CD4-positive, alpha-beta T cell treated with Interleukin-1 beta for 1 hour (primary cell): ENCODE measurements at regions not wholly inside any gene's neighbourhood (a gene's known extent, or its start where the extent isn't known, plus 50 kb on each side); places are given as distances from the start of the nearest gene placed in this dataset.

Experiments
- DNase-seq, 2 donors: peaks; one replicate each; pipeline ENCODE4 v3.0.0-alpha.2; 2020 to 2022

DNA sequence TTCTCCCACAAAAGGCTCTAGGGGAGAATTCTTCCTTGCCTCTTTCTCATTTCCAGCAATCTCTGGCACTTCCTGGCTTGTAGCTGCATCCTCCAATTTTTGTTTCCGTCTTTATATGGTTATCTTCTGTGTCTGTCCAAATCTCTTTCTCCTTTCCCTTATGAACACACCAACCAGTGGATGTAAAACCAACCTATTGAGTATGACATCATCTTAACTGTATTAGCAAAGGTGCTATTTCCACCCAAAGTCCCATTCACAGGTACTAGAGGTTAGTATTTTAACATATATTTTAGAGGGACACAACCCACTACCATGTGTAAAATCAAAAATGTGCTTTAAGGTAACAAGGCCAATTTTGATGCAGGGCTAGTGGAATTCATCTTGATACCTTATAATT lies 129.0 kb downstream of the RAP2A start:
- DNase-seq: no peak

GRCh38 chr13:97564956-97565355 lies 131.0 kb downstream of the RAP2A start:
- DNase-seq: no peak

DNA sequence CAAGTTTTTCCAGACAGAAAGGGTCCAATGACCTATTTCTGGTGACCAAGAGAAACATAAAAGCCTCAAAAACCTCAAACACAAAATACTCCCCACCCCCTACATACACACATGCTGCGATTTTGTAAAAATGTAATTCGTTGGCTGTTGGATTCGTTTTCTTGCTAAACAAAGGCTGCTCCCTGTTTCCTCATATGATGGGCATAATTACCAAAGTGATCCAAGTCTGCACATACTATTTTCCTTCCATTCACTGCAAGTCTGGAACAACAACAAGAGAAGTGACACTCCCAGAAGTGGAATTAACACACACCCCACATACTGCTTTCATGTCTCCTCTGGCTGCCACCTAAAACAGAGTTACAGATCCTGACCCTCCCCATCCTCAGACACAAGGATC lies 131.9 kb downstream of the RAP2A start:
- no peak for DNase-seq

GRCh38 chr13:97566907-97567306 lies 132.9 kb downstream of the RAP2A start:
- no peak for DNase-seq

DNA sequence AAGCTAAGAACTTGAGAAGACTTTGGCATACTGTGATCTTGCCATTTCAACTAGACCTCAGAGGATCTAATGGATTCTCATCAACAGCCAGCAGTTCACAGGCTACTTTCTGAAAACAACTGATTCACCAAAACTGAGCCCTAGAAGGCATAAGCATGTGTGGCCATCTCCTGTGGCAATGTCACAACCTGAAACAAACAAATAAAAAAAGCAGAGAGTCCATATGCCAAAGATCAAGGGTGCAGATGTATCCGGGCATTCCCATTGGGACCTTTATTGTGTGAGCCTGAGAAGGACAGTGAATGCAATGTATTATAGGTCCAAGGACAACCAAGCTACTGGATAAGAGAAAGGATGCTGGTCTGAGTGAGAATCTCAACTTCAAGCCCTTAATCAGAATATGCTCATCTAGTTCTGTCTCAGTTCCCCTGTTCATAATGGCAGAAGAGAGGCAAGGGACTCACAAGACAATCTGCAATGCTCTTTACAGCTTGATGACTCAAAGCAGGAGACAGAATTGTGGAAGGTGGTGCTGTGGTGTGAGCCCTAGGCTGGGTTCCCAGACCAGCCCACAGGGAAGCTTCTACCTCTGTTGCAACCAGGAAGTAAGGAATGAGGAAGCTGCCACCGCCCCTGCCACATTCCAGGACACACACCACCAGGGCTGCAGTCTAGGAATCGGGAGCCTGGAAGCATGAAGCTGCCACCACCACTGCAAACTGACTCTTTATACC lies 133.7 kb downstream of the RAP2A start:
- DNase-seq: no peak

DNA sequence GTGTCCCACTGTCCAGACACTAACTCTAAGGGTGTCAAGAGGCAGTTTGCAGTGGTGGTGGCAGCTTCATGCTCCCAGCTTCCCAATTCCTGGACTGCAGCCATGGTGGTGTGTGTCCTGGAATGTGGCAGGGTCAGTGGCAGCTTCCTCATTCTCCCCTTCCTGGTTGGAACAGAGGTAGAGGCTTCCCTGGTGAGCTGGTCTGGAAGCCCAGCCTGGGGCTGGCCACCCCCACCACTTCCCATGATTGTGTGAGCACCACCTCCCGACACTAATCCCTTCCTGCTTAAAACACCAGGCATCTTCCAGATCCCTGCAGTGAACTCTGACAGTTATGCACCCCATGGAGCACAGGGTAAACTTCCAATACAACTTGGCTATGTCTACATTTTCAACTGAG lies 134.9 kb downstream of the RAP2A start:
- no peak for DNase-seq

- no peak for DNase-seq
Observed at GRCh38 chr13:97569841-97570240, 135.9 kb downstream of the RAP2A start.

GRCh38 chr13:97570442-97570841 lies 136.5 kb downstream of the RAP2A start:
- no peak for DNase-seq

- no peak for DNase-seq
Observed at GRCh38 chr13:97573011-97573410, 139.0 kb downstream of the RAP2A start.

GRCh38 chr13:97574926-97575325 lies 141.0 kb downstream of the RAP2A start:
- no peak for DNase-seq

DNA sequence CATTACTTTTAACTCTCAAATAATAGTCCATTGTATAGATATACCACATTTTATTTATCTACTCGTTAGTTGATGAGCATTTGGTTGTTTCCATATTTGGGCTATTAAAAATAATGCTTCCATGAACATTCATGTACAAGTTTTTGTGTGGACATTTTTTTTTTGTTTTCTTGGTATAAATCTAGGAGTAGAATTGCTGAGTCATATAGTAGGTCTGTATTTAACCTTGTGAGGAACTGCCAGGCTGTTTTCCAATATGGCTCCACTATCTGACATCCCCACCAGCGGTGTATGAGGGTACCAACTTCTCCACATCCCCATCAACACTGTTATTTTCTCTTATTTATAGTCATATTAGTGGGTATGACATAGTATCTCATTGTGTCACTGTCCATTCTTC lies 143.1 kb downstream of the RAP2A start:
- no peak for DNase-seq

GRCh38 chr13:97582170-97582569 lies 148.2 kb downstream of the RAP2A start:
- DNase-seq: no peak

GRCh38 chr13:97583907-97584497 lies 150.0 kb downstream of the RAP2A start:
- no peak for DNase-seq

DNA sequence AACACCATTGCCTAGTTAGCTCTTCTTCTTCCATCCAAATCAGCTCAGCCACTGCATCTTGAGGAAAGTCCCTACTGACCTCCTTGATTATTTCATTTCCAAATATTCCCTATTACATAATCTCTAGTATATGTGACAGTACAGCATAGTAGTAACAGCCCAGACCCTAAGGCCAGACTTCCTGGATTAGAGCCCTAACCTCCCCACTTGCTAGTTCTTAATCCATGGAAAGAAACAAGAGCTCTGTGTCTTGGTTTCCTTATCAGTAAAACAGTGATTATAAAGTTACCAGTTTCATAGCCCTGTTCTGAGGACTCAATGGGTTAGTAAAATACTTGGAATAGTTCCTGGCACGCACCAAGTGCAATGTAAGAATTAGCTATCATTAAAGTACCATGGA lies 153.0 kb downstream of the RAP2A start:
- no peak for DNase-seq

GRCh38 chr13:97588993-97589392 lies 155.0 kb downstream of the RAP2A start:
- DNase-seq: no peak

DNA sequence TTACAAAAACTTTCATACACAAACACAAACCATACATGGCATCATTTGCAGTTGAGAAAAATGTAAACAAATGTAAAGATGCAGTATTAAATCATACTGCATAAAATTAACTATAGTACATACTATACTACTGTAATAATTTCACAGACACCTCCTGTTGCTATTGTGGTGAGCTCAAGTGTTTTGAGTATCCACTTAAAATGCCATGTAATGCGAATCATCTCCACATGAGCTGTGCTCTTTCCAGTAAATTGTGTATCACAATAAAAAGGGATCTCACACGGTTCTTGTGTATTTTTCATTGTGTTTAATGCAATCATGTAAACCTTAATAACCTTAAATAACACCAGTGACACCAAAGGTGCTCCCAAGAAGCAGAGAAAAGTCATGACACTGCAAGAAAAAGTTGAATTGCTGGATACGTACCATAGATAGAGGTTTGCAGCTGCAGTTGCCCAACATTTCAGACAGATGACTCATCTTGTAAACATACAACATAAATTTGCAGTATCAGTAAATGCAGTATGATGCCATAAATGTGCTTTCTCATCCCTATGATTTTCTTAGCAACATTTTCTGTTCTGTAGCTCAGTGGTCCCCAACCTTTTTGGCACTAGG lies 166.6 kb downstream of the RAP2A start:
- DNase-seq: no peak

- DNase-seq: no peak
Observed at GRCh38 chr13:97615266-97615665, 181.3 kb downstream of the RAP2A start.

GRCh38 chr13:97616385-97616784 lies 182.4 kb downstream of the RAP2A start:
- DNase-seq: no peak

GRCh38 chr13:97621025-97621424 lies 187.1 kb downstream of the RAP2A start:
- DNase-seq: no peak

DNA sequence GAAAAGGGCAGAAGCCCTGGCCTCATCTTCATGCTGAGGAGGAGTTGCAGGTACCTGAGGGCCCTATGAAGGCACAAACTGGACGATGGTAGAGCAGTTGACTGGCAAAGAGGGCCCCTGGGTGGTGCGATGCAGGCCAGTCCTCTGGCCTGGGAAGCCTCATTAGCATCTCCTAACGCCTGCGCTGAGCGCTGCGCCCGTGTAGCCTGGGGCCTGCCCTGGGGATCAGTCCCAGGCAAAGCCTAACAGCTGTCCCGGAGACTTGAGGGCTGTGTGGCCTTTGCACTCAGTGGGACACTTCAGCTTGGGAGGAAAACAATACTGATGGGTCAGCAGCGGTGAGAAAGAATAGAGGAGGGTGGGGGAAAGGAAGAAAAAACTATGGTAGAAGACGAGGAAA lies 187.7 kb downstream of the RAP2A start:
- no peak for DNase-seq

DNA sequence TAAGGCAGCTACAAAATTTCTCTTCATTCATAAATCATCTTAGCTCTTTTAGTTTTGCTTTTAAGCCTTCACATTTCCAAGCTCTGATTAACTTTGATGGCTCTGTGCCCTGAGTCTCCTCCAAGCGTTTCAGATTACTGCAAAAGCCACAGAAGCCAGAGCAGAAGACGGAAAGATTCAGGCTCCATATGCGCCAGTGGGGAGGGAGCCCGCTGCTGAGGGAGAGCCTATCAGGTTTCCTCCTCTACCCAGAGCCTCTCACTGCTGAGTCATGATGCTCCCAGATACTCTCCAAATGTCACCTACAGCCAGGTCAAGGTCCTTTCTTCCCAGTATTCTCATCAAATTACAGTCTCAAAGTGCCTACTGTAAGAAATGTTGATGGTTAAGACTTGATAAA lies 193.6 kb downstream of the RAP2A start:
- DNase-seq: no peak

DNA sequence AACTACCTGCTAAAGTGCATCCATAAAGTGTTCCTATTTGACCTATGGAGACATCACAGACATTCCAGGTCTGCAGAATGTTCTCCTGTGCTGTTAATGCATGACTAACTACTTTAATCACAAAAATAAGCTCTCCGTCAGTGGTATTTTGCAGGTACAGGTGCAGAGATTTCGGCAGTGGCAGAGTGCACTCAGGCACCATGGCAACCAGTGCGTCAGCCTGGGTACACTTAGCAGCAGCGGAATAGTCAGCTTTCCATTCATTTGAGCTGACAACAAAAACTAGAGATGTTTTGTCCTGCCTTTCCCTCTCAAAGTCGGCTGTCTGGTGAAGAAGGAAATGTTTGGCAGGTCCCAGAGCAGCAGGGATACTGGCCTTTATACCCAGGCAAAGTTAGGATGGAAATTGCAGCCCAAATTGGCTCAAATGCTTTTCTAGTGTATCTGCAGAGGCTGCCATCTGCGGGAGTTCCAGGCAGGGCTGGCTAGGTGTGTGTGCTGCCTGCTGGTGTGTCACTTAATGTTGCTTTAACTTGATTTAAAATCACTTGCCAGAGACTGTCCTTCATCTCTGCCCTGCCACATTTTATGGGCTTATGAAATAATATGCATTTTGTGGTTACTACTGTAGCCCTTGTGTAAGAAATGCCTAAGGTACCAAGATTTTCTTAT lies 195.8 kb downstream of the RAP2A start:
- no peak for DNase-seq

- DNase-seq: no peak
Observed at GRCh38 chr13:97630725-97631124, 196.8 kb downstream of the RAP2A start.

DNA sequence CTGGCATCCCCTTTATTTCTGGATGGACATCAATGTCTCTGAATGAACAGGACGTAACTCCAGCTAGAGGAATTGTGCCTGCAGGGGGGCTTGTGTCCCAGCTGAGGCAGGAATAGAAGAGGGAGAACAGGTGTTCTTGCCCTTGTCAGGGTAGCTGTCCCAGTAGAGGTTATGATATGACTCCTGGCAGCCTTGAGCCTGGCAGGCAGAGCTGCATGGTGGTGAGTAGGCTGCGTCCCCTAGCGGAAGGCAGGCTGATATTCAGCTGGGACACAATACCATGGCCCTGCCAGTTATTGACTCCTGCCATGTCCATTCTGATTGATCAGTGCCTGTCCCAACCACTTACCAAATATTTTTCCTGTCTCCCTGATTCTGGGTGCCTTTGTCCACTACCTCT lies 197.2 kb downstream of the RAP2A start:
- DNase-seq: no peak
